H1 (cell line): ENCODE measurements at regions not wholly inside any gene's neighbourhood (a gene's known extent, or its start where the extent isn't known, plus 50 kb on each side); places are given as distances from the start of the nearest gene placed in this dataset.

Source experiments
- CBX8 ChIP-seq: fragments of 300-800, 300-1000 bp; sonication (generic); IDR thresholded peaks from 2 replicates; pipeline ENCODE4 v1.7.1; 2016; ENCODE audit warnings: low read depth, low read length, borderline replicate concordance
- CTCF ChIP-seq, 3 experiments: IDR thresholded peaks; 1 replicate in 2 of 3; 2 replicates in 1 of 3; pipeline versions ENCODE4 v1.5.1 to v1.6.1; 2011; ENCODE audit warnings: low read length in 3 of 3, mild to moderate bottlenecking in 3 of 3, inconsistent platforms in 2 of 3, low read depth in 1 of 3, moderate library complexity in 1 of 3; ENCODE audit not compliant: insufficient read depth in 1 of 3; ENCODE audit errors: control extremely low read depth in 1 of 3
- E2F6 ChIP-seq: IDR thresholded peaks from 2 replicates; pipeline ENCODE4 v1.6.1; 2012; ENCODE audit warnings: inconsistent platforms
- HDAC6 ChIP-seq: IDR thresholded peaks from one replicate; pipeline ENCODE4 v1.7.1; 2012; ENCODE audit warnings: low read depth, mild to moderate bottlenecking, inconsistent platforms, low read length, moderate library complexity
- JUND ChIP-seq: IDR thresholded peaks from 2 replicates; pipeline ENCODE4 v1.6.1; 2011; ENCODE audit warnings: mild to moderate bottlenecking, improper control_type of control experiment, low read length
- RAD21 ChIP-seq, 2 experiments: IDR thresholded peaks in 1 of 2; conservative IDR thresholded peaks in 1 of 2; 2 replicates each; pipeline ENCODE4 v1.6.1; 2011; ENCODE audit warnings: low read depth in 2 of 2, low read length in 2 of 2, improper control_type of control experiment in 1 of 2, inconsistent platforms in 1 of 2, mild to moderate bottlenecking in 1 of 2, moderate library complexity in 1 of 2
- SIN3A ChIP-seq, 2 experiments: IDR thresholded peaks in 1 of 2; conservative IDR thresholded peaks in 1 of 2; 2 replicates each; pipeline ENCODE4 v1.6.1; 2011 to 2012; ENCODE audit warnings: low read length in 2 of 2, improper control_type of control experiment in 1 of 2, low read depth in 1 of 2, mild to moderate bottlenecking in 1 of 2
- SIX5 ChIP-seq: IDR thresholded peaks from 2 replicates; pipeline ENCODE4 v1.6.1; 2011; ENCODE audit warnings: mild to moderate bottlenecking, low read depth, low read length
- SP1 ChIP-seq: IDR thresholded peaks from 2 replicates; pipeline ENCODE4 v1.6.1; 2011; ENCODE audit warnings: low read depth, low read length
- SP2 ChIP-seq: IDR thresholded peaks from 2 replicates; pipeline ENCODE4 v1.6.1; 2012; ENCODE audit warnings: mild to moderate bottlenecking, low read length, inconsistent platforms
- USF2 ChIP-seq: IDR thresholded peaks from 2 replicates; pipeline ENCODE4 v1.6.1; 2011; ENCODE audit warnings: low read length, improper control_type of control experiment

- no peak for TF ChIP-seq CTCF (IDR thresholded peaks at IDR 0.05; ENCODE audit: control extremely low read depth in 1 of 3, insufficient read depth in 1 of 3, low read depth in 1 of 3, low read length in 3 of 3)
- no peak for TF ChIP-seq E2F6
- TF ChIP-seq SIX5: no peak
- TF ChIP-seq CBX8: no peak
- TF ChIP-seq RAD21 (IDR thresholded peaks at IDR 0.05 in 1 of 2, conservative IDR thresholded peaks at IDR 0.05 in 1 of 2; ENCODE audit: low read depth in 2 of 2, low read length in 2 of 2): no peak
- no peak for TF ChIP-seq JUND
- no peak for TF ChIP-seq SP2
- no peak for TF ChIP-seq USF2
- TF ChIP-seq HDAC6: no peak
- TF ChIP-seq SP1: no peak
- no peak for TF ChIP-seq SIN3A (conservative IDR thresholded peaks at IDR 0.05 in 1 of 2, IDR thresholded peaks at IDR 0.05 in 1 of 2; ENCODE audit: low read depth in 1 of 2, low read length in 2 of 2)
Observed at GRCh38 chr1:90308421-90308820, 313.5 kb downstream of the ZNF326 start.
